IMR-90 (cell line): ENCODE measurements at regions not wholly inside any gene's neighbourhood (a gene's known extent, or its start where the extent isn't known, plus 50 kb on each side); places are given as distances from the start of the nearest gene placed in this dataset.

ENCODE experiments used
- ATAC-seq: fragments of 200-7000 bp; cut with Tn5 transposase; 2 replicates; pipeline ENCODE4 v1.9.1; 2020; ENCODE audit warnings: low read depth, mild to moderate bottlenecking, moderate library complexity
- BruUV-seq: library from RNA; stranded (reverse); fragments of 400-500 nt; replicated peaks from 2 replicates; lab custom pipeline; 2021; lab: Mats Ljungman, UMichigan
- CTCF ChIA-PET: fragments of 300-600 bp; formaldehyde crosslinking; extraction: SDS; loops from one replicate; lab custom pipeline; 2021; ENCODE audit warnings: antibody characterized with exemption; lab: Yijun Ruan, JAX
- POLR2A ChIA-PET: fragments of 300-600 bp; sonication (Branson Sonifier 250); formaldehyde crosslinking; loops from one replicate; lab custom pipeline; 2022; ENCODE audit warnings: antibody characterized with exemption; ENCODE audit not compliant: unreplicated experiment; lab: Charles Lee
- DNase-seq: peaks from one replicate; pipeline ENCODE4 v3.0.0; 2013
- H2AFZ ChIP-seq: replicated peaks from 2 replicates; pipeline ENCODE3; 2013; ENCODE audit warnings: low read length, mild to moderate bottlenecking; ENCODE audit not compliant: poor library complexity
- H2AK5ac ChIP-seq: 2 replicates; pipeline ENCODE4 v1.6.1; 2013; ENCODE audit warnings: low read depth, low read length, inconsistent platforms
- H2AK9ac ChIP-seq: replicated peaks from 2 replicates; pipeline ENCODE3; 2013; ENCODE audit warnings: mild to moderate bottlenecking, low read depth, low read length, moderate library complexity; ENCODE audit not compliant: poor library complexity
- H2BK120ac ChIP-seq: 2 replicates; pipeline ENCODE4 v1.6.1; 2013; ENCODE audit warnings: low read depth, low read length, inconsistent platforms
- H2BK15ac ChIP-seq: 3 replicates; pipeline ENCODE4 v1.6.1; 2013; ENCODE audit warnings: low read depth, low read length, inconsistent platforms
- H2BK20ac ChIP-seq: 2 replicates; pipeline ENCODE4 v1.6.1; 2013; ENCODE audit warnings: low read depth, mild to moderate bottlenecking, inconsistent platforms, low read length, moderate library complexity
- H2BK5ac ChIP-seq: 2 replicates; pipeline ENCODE4 v1.6.1; 2013; ENCODE audit warnings: mild to moderate bottlenecking, low read depth, low read length, inconsistent platforms; ENCODE audit not compliant: poor library complexity, severe bottlenecking
- H3K14ac ChIP-seq: replicated peaks from 2 replicates; pipeline ENCODE4 v1.6.1; 2013; ENCODE audit warnings: low read depth, low read length, inconsistent platforms
- H3K18ac ChIP-seq: 2 replicates; pipeline ENCODE4 v1.6.1; 2013; ENCODE audit warnings: low read depth, low read length, control low read depth
- H3K23ac ChIP-seq: 2 replicates; pipeline ENCODE4 v1.6.1; 2013; ENCODE audit warnings: low read depth, low read length, inconsistent platforms
- H3K27ac ChIP-seq: 2 replicates; pipeline ENCODE4 v1.5.1; 2013; ENCODE audit warnings: mild to moderate bottlenecking, control low read depth, low read length; ENCODE audit not compliant: insufficient read depth
- H3K27me3 ChIP-seq: 2 replicates; pipeline ENCODE4 v1.6.1; 2013; ENCODE audit warnings: low read length; ENCODE audit not compliant: control insufficient read depth, insufficient read depth
- H3K36me3 ChIP-seq: 2 replicates; pipeline ENCODE4 v1.6.1; 2013; ENCODE audit warnings: low read length, mixed read lengths; ENCODE audit not compliant: control insufficient read depth, insufficient read depth
- H3K4ac ChIP-seq: 2 replicates; pipeline ENCODE4 v1.6.1; 2013; ENCODE audit warnings: low read depth, low read length, inconsistent platforms
- H3K4me1 ChIP-seq: 2 replicates; pipeline ENCODE4 v1.6.1; 2013; ENCODE audit warnings: low read length, mixed read lengths; ENCODE audit not compliant: control insufficient read depth, insufficient read depth
- H3K4me2 ChIP-seq: 2 replicates; pipeline ENCODE4 v1.6.1; 2013; ENCODE audit warnings: low read depth, mild to moderate bottlenecking, control low read depth, low read length, moderate library complexity
- H3K4me3 ChIP-seq: 2 replicates; pipeline ENCODE4 v1.5.1; 2013; ENCODE audit warnings: low read depth, mild to moderate bottlenecking, control low read depth, low read length, moderate library complexity; ENCODE audit not compliant: insufficient read depth
- H3K56ac ChIP-seq: 2 replicates; pipeline ENCODE4 v1.6.1; 2013; ENCODE audit warnings: low read length, inconsistent platforms; ENCODE audit not compliant: insufficient read depth; ENCODE audit errors: extremely low read depth
- H3K79me1 ChIP-seq, 2 experiments: 2 replicates each; pipeline ENCODE4 v1.6.1; 2013; ENCODE audit warnings: low read length in 2 of 2, inconsistent platforms in 1 of 2, low read depth in 1 of 2
- H3K9ac ChIP-seq: 2 replicates; pipeline ENCODE4 v1.6.1; 2013; ENCODE audit warnings: low read depth, low read length, control low read depth
- H3K9me1 ChIP-seq: 2 replicates; pipeline ENCODE4 v1.6.1; 2013; ENCODE audit warnings: low read length, inconsistent platforms; ENCODE audit not compliant: insufficient read depth
- H3K9me3 ChIP-seq: 2 replicates; pipeline ENCODE4 v1.6.1; 2013; ENCODE audit warnings: low read length; ENCODE audit not compliant: control insufficient read depth, insufficient read depth
- H4K20me1 ChIP-seq: 2 replicates; pipeline ENCODE4 v1.6.1; 2013; ENCODE audit warnings: low read length, inconsistent platforms; ENCODE audit not compliant: insufficient read depth
- H4K5ac ChIP-seq: 2 replicates; pipeline ENCODE4 v1.6.1; 2013; ENCODE audit warnings: mild to moderate bottlenecking, low read depth, low read length, control low read depth
- H4K8ac ChIP-seq, 2 experiments: 2 replicates each; pipeline ENCODE4 v1.6.1; 2013; ENCODE audit warnings: low read depth in 2 of 2, low read length in 2 of 2, control low read depth in 1 of 2, inconsistent platforms in 1 of 2
- H4K91ac ChIP-seq: 2 replicates; pipeline ENCODE4 v1.6.1; 2013; ENCODE audit warnings: low read depth, low read length, inconsistent platforms; ENCODE audit not compliant: insufficient read depth
- BHLHE40 ChIP-seq: fragments of 150-350 bp; IDR thresholded peaks from 2 replicates; pipeline ENCODE4 v1.6.1; 2016; ENCODE audit warnings: mild to moderate bottlenecking, low read depth, low read length
- CEBPB ChIP-seq: IDR thresholded peaks from 2 replicates; pipeline ENCODE4 v1.6.1; 2012; ENCODE audit warnings: low read depth, low read length, improper control_type of control experiment
- CHD1 ChIP-seq: IDR thresholded peaks from 2 replicates; pipeline ENCODE4 v1.6.1; 2012; ENCODE audit warnings: low read depth, low read length, improper control_type of control experiment
- CTCF ChIP-seq: conservative IDR thresholded peaks from 2 replicates; pipeline ENCODE4 v1.5.1; 2012; ENCODE audit warnings: mild to moderate bottlenecking, low read depth, low read length, improper control_type of control experiment
- ELK1 ChIP-seq: fragments of 150-350 bp; IDR thresholded peaks from 2 replicates; pipeline ENCODE4 v1.6.1; 2016; ENCODE audit warnings: low read depth, mild to moderate bottlenecking, low read length, moderate library complexity, borderline replicate concordance
- FOS ChIP-seq: fragments of 150-350 bp; IDR thresholded peaks from 2 replicates; pipeline ENCODE4 v1.6.1; 2016; ENCODE audit warnings: low read depth, low read length
- MAFK ChIP-seq: IDR thresholded peaks from 2 replicates; pipeline ENCODE4 v1.6.1; 2012; ENCODE audit warnings: low read depth, low read length, improper control_type of control experiment
- MAZ ChIP-seq: IDR thresholded peaks from 2 replicates; pipeline ENCODE4 v1.6.1; 2012; ENCODE audit warnings: low read depth, mild to moderate bottlenecking, low read length, improper control_type of control experiment, moderate library complexity, borderline replicate concordance
- MXI1 ChIP-seq: IDR thresholded peaks from 2 replicates; pipeline ENCODE4 v1.6.1; 2012; ENCODE audit warnings: low read depth, mild to moderate bottlenecking, low read length, moderate library complexity, borderline replicate concordance
- NFE2L2 ChIP-seq: fragments of 150-350 bp; IDR thresholded peaks from 2 replicates; pipeline ENCODE4 v1.6.1; 2016; ENCODE audit warnings: low read depth, mild to moderate bottlenecking, low read length
- POLR2A ChIP-seq: IDR thresholded peaks from 2 replicates; pipeline ENCODE4 v1.6.1; 2012; ENCODE audit warnings: mild to moderate bottlenecking, low read depth, low read length
- RAD21 ChIP-seq: IDR thresholded peaks from 2 replicates; pipeline ENCODE4 v1.6.1; 2012; ENCODE audit warnings: low read length, improper control_type of control experiment
- RCOR1 ChIP-seq: IDR thresholded peaks from 2 replicates; pipeline ENCODE4 v1.6.1; 2012; ENCODE audit warnings: mild to moderate bottlenecking, low read length, improper control_type of control experiment; ENCODE audit not compliant: insufficient replicate concordance
- RFX5 ChIP-seq: IDR thresholded peaks from 2 replicates; pipeline ENCODE4 v1.8.0; 2012; ENCODE audit warnings: low read depth, mild to moderate bottlenecking, low read length, moderate library complexity
- SMC3 ChIP-seq: fragments of 150-350 bp; IDR thresholded peaks from 2 replicates; pipeline ENCODE4 v1.6.1; 2016; ENCODE audit warnings: low read depth, mild to moderate bottlenecking, antibody characterized with exemption, low read length, moderate library complexity
- USF2 ChIP-seq: fragments of 150-350 bp; IDR thresholded peaks from 2 replicates; pipeline ENCODE4 v1.6.1; 2017; ENCODE audit warnings: mild to moderate bottlenecking, antibody characterized with exemption, low read length, low read depth
- WGBS, 2 experiments: methylation state at CpG; one replicate each; pipeline versions ENCODE4 v1.1.5 to v1.1.7; 2013; ENCODE audit warnings: missing lambda C conversion rate in 2 of 2; ENCODE audit not compliant: insufficient read length in 1 of 2; ENCODE audit errors: extremely low coverage in 2 of 2; 5-methylcytosine and 5-hydroxymethylcytosine counted together
- dilution Hi-C: fragments of 300-500 bp; cut with HindIII; formaldehyde crosslinking; loops from one replicate; pipeline ENCODE4 v1.14.3; 2018; ENCODE audit warnings: low sequenced_read_pairs; ENCODE audit not compliant: unreplicated experiment
- in situ Hi-C: fragments of 300-500 bp; cut with MboI; formaldehyde crosslinking; loops from 3 replicates; pipeline ENCODE4 v1.14.3; 2019; ENCODE audit warnings: low sequenced_read_pairs, inconsistent platforms, mixed read lengths
- intact Hi-C: fragments of 100-400 bp; cut with micrococcal nuclease; formaldehyde crosslinking; loops from 2 replicates; pipeline ENCODE4 v1.10.0; 2022

- 40% methylated on average over 2 of the region's 8 CpGs; no CpG with 5 or more reads in 1 of the 2 experiments for WGBS, 2 experiments
- in situ Hi-C loops = no loop called here
- no peak overlapping the region for H3K23ac ChIP-seq
Measured at GRCh38 chr14:82251494-82251893, 717.8 kb upstream of the SEL1L start.

More at GRCh38 chr14:82251494-82251893, 717.8 kb upstream of the SEL1L start:
- Histone ChIP-seq H3K56ac (no peak overlapping the region), H3K36me3 (no peaks in the 10 kb centered on the region), H3K4ac (no peak overlapping the region), H3K27me3 (no peaks in the 10 kb centered on the region), H3K79me1 (no peaks in the 10 kb centered on the region), H4K8ac (no peak overlapping the region), H3K18ac (no peak overlapping the region), H2AK5ac (no peak overlapping the region), H3K4me2 (no peak overlapping the region), H4K20me1 (no peaks in the 10 kb centered on the region), H2AFZ (no peak overlapping the region), H3K9me3 (peaks cover 13% of the 10 kb centered on the region), H4K91ac (no peak overlapping the region), H3K4me1 (no peaks in the 10 kb centered on the region), H3K9ac (no peak overlapping the region), H2BK5ac (no peak overlapping the region), H3K27ac (no peak overlapping the region), H2AK9ac (no peak overlapping the region), H2BK120ac (no peak overlapping the region), H3K9me1 (no peaks in the 10 kb centered on the region), H2BK20ac (no peak overlapping the region), H2BK15ac (no peak overlapping the region), H3K14ac (no peak overlapping the region), H4K5ac (no peak overlapping the region), H3K4me3 (no peak overlapping the region)
- TF ChIP-seq ELK1 = no peak
- TF ChIP-seq RAD21 = no peak
- TF ChIP-seq MAFK = no peak
- TF ChIP-seq NFE2L2 = no peak
- no peak for TF ChIP-seq USF2
- TF ChIP-seq SMC3 = no peak
- no peak for TF ChIP-seq CEBPB
- no peak for TF ChIP-seq MAZ
- no peak for TF ChIP-seq FOS
- TF ChIP-seq CHD1 = no peak
- no peak for TF ChIP-seq RFX5
- TF ChIP-seq CTCF = no peak
- no peak for TF ChIP-seq POLR2A
- no peak for TF ChIP-seq MXI1
- TF ChIP-seq RCOR1 = no peak
- TF ChIP-seq BHLHE40 = no peak
- BruUV-seq = no TSS peak
- dilution Hi-C loops (no loop called here), intact Hi-C loops (no loop called here)
- ChIA-PET CTCF (no interaction called here), POLR2A (no interaction called here)
- DNase-seq = no peak
- no peak for ATAC-seq
